Activated CD8-positive, alpha-beta memory T cell treated with anti-CD3 and anti-CD28 coated beads for 4 hours (primary cell): ENCODE measurements at regions not wholly inside any gene's neighbourhood (a gene's known extent, or its start where the extent isn't known, plus 50 kb on each side); places are given as distances from the start of the nearest gene placed in this dataset.
"Not testable (repeated sequence)": the region's sequence is repeated elsewhere in the genome, so short reads cannot be mapped to it uniquely, and the experiment has no call there.

ENCODE experiments used
- DNase-seq, 2 donors: peaks; one replicate each; pipeline ENCODE4 v3.0.0-alpha.2; 2020; ENCODE audit warnings: low read depth in 2 of 2

GRCh38 chr9:2394087-2394741 is 227.4 kb upstream of the VLDLR start:
- not testable (repeated sequence) for DNase-seq

- DNase-seq = no peak
These were observed 225.6 kb upstream of the VLDLR start for GRCh38 chr9:2395814-2396612.

- no peak for DNase-seq
These were observed 224.8 kb upstream of the VLDLR start for GRCh38 chr9:2396622-2397285.

GRCh38 chr9:2397875-2398274 is 223.7 kb upstream of the VLDLR start:
- DNase-seq = not testable (repeated sequence)

- not testable (repeated sequence) for DNase-seq
These were observed 219.8 kb upstream of the VLDLR start for GRCh38 chr9:2401746-2402145.

- DNase-seq = no peak
These were observed 217.9 kb upstream of the VLDLR start for GRCh38 chr9:2403701-2404100.

GRCh38 chr9:2406252-2406651 is 215.3 kb upstream of the VLDLR start:
- no peak for DNase-seq

GRCh38 chr9:2407450-2407849 is 214.1 kb upstream of the VLDLR start:
- no peak for DNase-seq

- no peak for DNase-seq
These were observed 209.9 kb upstream of the VLDLR start for GRCh38 chr9:2411459-2412215.

- no peak for DNase-seq
These were observed 208.3 kb upstream of the VLDLR start for GRCh38 chr9:2413160-2413805.

- DNase-seq = no peak
These were observed 207.1 kb upstream of the VLDLR start for GRCh38 chr9:2414465-2414864.

- DNase-seq = no peak
These were observed 206.3 kb upstream of the VLDLR start for GRCh38 chr9:2415326-2415725.

GRCh38 chr9:2417730-2418129 is 203.9 kb upstream of the VLDLR start:
- DNase-seq = no peak

- DNase-seq = no peak
These were observed 203.0 kb upstream of the VLDLR start for GRCh38 chr9:2418619-2419018.

- DNase-seq = no peak
These were observed 202.2 kb upstream of the VLDLR start for GRCh38 chr9:2419347-2419746.

GRCh38 chr9:2420543-2420942 is 201.0 kb upstream of the VLDLR start:
- DNase-seq = no peak

- DNase-seq = no peak
These were observed 197.0 kb upstream of the VLDLR start for GRCh38 chr9:2424619-2425033.

- no peak for DNase-seq
These were observed 195.9 kb upstream of the VLDLR start for GRCh38 chr9:2425676-2426075.

- DNase-seq = no peak
These were observed 194.3 kb upstream of the VLDLR start for GRCh38 chr9:2427120-2427891.

GRCh38 chr9:2439957-2440356 is 181.6 kb upstream of the VLDLR start:
- DNase-seq = no peak

- DNase-seq = not testable (repeated sequence)
These were observed 177.7 kb upstream of the VLDLR start for GRCh38 chr9:2443933-2444332.
